Keratinocyte (primary cell): ENCODE measurements at regions not wholly inside any gene's neighbourhood (a gene's known extent, or its start where the extent isn't known, plus 50 kb on each side); places are given as distances from the start of the nearest gene placed in this dataset.

Experiments used
- DNase-seq: peaks from one replicate; pipeline ENCODE4 v3.0.0-alpha.2; 2011; ENCODE audit warnings: low read depth, missing footprints, low spot score
- FAIRE-seq: peaks from 2 replicates; lab custom pipeline; 2011; peaks lifted over from hg19 to GRCh38; lab: Jason Lieb, UNC
- H2AFZ ChIP-seq: 2 replicates; pipeline ENCODE4 v1.6.0; 2012; ENCODE audit warnings: low read length, control low read depth, inconsistent platforms; ENCODE audit not compliant: control insufficient read depth
- H3K27ac ChIP-seq: 2 replicates; pipeline ENCODE4 v1.5.1; 2011; ENCODE audit warnings: low read length; ENCODE audit not compliant: control insufficient read depth, insufficient read depth
- H3K27me3 ChIP-seq: 3 replicates; pipeline ENCODE4 v1.6.0; 2011; ENCODE audit warnings: low read length; ENCODE audit not compliant: control insufficient read depth, insufficient read depth; ENCODE audit errors: extremely low read depth
- H3K36me3 ChIP-seq, 2 experiments: 2 replicates in 1 of 2; 3 replicates in 1 of 2; pipeline ENCODE4 v1.5.1; 2011; ENCODE audit warnings: low read length in 2 of 2, mild to moderate bottlenecking in 1 of 2; ENCODE audit not compliant: control insufficient read depth in 2 of 2, insufficient read depth in 2 of 2; ENCODE audit errors: extremely low read depth in 1 of 2
- H3K4me1 ChIP-seq: 3 replicates; pipeline ENCODE4 v1.5.1; 2011; ENCODE audit warnings: low read length; ENCODE audit not compliant: control insufficient read depth, insufficient read depth; ENCODE audit errors: extremely low read depth
- H3K4me2 ChIP-seq: 3 replicates; pipeline ENCODE4 v1.6.0; 2011; ENCODE audit warnings: low read depth, low read length; ENCODE audit not compliant: control insufficient read depth, insufficient read depth; ENCODE audit errors: extremely low read depth
- H3K4me3 ChIP-seq, 3 experiments: fragments of 200-600 bp in 1 of 3; sonication (generic) in 1 of 3; 2 replicates in 2 of 3; 3 replicates in 1 of 3; pipeline ENCODE4 v1.5.1; 2011 to 2016; ENCODE audit warnings: low read length in 3 of 3, mild to moderate bottlenecking in 3 of 3, control low read depth in 2 of 3, inconsistent platforms in 1 of 3, low read depth in 1 of 3, mixed read lengths in 1 of 3, mixed run types in 1 of 3, moderate library complexity in 1 of 3; ENCODE audit not compliant: control insufficient read depth in 2 of 3, insufficient read depth in 2 of 3; ENCODE audit errors: extremely low read depth in 1 of 3
- H3K79me2 ChIP-seq: 2 replicates; pipeline ENCODE4 v1.6.0; 2012; ENCODE audit warnings: low read length; ENCODE audit not compliant: control insufficient read depth, insufficient read depth
- H3K9ac ChIP-seq: 3 replicates; pipeline ENCODE4 v1.6.0; 2011; ENCODE audit warnings: low read length; ENCODE audit not compliant: control insufficient read depth, insufficient read depth; ENCODE audit errors: extremely low read depth
- H3K9me1 ChIP-seq: 3 replicates; pipeline ENCODE4 v1.6.0; 2011; ENCODE audit warnings: low read length; ENCODE audit not compliant: control insufficient read depth, insufficient read depth; ENCODE audit errors: extremely low read depth
- H3K9me3 ChIP-seq: 2 replicates; pipeline ENCODE4 v1.5.1; 2012; ENCODE audit warnings: low read depth, low read length; ENCODE audit not compliant: control insufficient read depth
- H4K20me1 ChIP-seq: 3 replicates; pipeline ENCODE4 v1.6.0; 2011; ENCODE audit warnings: low read length; ENCODE audit not compliant: control insufficient read depth, insufficient read depth; ENCODE audit errors: extremely low read depth
- CTCF ChIP-seq, 3 experiments: IDR thresholded peaks in 1 of 3; conservative IDR thresholded peaks in 1 of 3; optimal IDR thresholded peaks in 1 of 3; 2 replicates in 2 of 3; 3 replicates in 1 of 3; pipeline versions ENCODE3 to v1.5.1; 2011; ENCODE audit warnings: low read length in 3 of 3, mild to moderate bottlenecking in 3 of 3, moderate library complexity in 2 of 3, control low read depth in 1 of 3, inconsistent platforms in 1 of 3; ENCODE audit not compliant: insufficient read depth in 2 of 3; ENCODE audit errors: extremely low read depth in 1 of 3
- EZH2 ChIP-seq: IDR thresholded peaks from one replicate; pipeline ENCODE4 v1.6.1; 2012; ENCODE audit warnings: inconsistent platforms, mild to moderate bottlenecking, low read length, moderate library complexity
- dilution Hi-C: fragments of 300-500 bp; cut with MboI; formaldehyde crosslinking; loops from one replicate; pipeline ENCODE4 v1.7.0; 2020; ENCODE audit warnings: low sequenced_read_pairs; ENCODE audit not compliant: extremely low pct_ligation_motif_present

DNA sequence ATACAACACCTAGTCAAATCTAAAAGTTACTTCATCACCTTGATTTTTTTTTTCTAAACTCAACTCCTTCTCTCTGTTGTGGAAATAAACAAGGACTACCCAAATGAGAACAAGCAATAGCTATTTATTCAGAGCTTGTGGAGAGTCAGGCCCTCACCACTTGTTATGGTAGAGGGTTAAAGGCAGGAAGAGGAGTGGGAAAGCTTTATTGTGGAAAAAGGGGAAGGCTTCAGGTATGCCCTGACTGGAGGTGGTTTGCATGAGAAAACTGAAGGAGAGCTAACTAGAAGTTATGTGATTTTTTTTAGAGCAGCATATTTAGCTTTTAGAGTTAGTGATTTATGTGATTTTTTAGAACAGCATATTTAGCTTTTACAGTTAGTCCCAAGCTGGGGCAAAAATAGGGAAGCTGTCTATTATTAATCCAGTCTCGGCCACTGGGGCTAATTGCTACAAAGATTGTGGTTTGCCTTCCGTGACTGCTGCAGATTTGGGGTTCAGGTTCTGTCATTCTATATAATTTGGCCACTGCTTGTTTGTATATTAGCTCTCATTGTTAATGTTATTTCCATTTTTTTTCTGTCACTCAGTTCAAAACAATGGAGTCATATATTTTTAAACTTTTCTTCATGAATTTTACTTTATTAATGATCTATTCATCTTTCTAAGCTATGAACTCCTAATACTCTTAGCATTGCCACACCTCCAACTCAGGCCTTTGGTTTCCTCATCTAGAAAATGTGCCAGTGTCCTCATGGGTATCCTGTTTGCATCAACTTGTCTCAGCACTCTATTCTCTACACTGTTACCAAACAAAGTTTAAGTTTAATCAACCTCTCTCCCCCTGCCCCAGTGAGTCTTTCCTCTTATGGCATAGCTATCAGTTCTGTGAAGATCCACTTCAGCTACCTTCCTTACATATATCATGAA is 713.0 kb downstream of the BRINP3 start:
- H3K9me1 ChIP-seq: no peaks in the 10 kb centered on the region
- no peak overlapping the region for H2AFZ ChIP-seq
- TF ChIP-seq EZH2 (no peak), CTCF (optimal IDR thresholded peaks at IDR 0.05 in 1 of 3, IDR thresholded peaks at IDR 0.05 in 1 of 3, conservative IDR thresholded peaks at IDR 0.05 in 1 of 3; ENCODE audit: extremely low read depth in 1 of 3, insufficient read depth in 2 of 3, low read length in 3 of 3) (no peak)
- FAIRE-seq (no peak), DNase-seq (no peak)
- no peaks in the 10 kb centered on the region for H3K4me1 ChIP-seq
- H3K9me3 ChIP-seq: no peaks in the 10 kb centered on the region
- H3K9ac ChIP-seq: no peak overlapping the region
- no peaks in the 10 kb centered on the region for H3K79me2 ChIP-seq
- H3K4me2 ChIP-seq: no peak overlapping the region
- H3K27me3 ChIP-seq: no peaks in the 10 kb centered on the region
- no peaks in the 10 kb centered on the region for H4K20me1 ChIP-seq
- dilution Hi-C loops: no loop called here
- H3K27ac ChIP-seq: no peak overlapping the region
- H3K4me3 ChIP-seq: no peak overlapping the region
- no peaks in the 10 kb centered on the region for H3K36me3 ChIP-seq

GRCh38 chr1:189769448-189769847 is 708.2 kb downstream of the BRINP3 start:
- TF ChIP-seq EZH2: no peak
- TF ChIP-seq CTCF (optimal IDR thresholded peaks at IDR 0.05 in 1 of 3, IDR thresholded peaks at IDR 0.05 in 1 of 3, conservative IDR thresholded peaks at IDR 0.05 in 1 of 3; ENCODE audit: extremely low read depth in 1 of 3, insufficient read depth in 2 of 3, low read length in 3 of 3): no peak
- H3K4me1 ChIP-seq: no peaks in the 10 kb centered on the region
- no peaks in the 10 kb centered on the region for H3K79me2 ChIP-seq
- H3K36me3 ChIP-seq: no peaks in the 10 kb centered on the region
- dilution Hi-C loops: no loop called here
- no peaks in the 10 kb centered on the region for H3K9me1 ChIP-seq
- H4K20me1 ChIP-seq: no peaks in the 10 kb centered on the region
- no peak overlapping the region for H3K4me2 ChIP-seq
- no peak overlapping the region for H3K27ac ChIP-seq
- FAIRE-seq (no peak), DNase-seq (no peak)
- no peaks in the 10 kb centered on the region for H3K27me3 ChIP-seq
- H2AFZ ChIP-seq: no peak overlapping the region
- no peaks in the 10 kb centered on the region for H3K9me3 ChIP-seq
- H3K9ac ChIP-seq: no peak overlapping the region
- no peak overlapping the region for H3K4me3 ChIP-seq
